ENCODE measurements at regions not wholly inside any gene's neighbourhood (a gene's known extent, or its start where the extent isn't known, plus 50 kb on each side); places are given as distances from the start of the nearest gene placed in this dataset.

DNA sequence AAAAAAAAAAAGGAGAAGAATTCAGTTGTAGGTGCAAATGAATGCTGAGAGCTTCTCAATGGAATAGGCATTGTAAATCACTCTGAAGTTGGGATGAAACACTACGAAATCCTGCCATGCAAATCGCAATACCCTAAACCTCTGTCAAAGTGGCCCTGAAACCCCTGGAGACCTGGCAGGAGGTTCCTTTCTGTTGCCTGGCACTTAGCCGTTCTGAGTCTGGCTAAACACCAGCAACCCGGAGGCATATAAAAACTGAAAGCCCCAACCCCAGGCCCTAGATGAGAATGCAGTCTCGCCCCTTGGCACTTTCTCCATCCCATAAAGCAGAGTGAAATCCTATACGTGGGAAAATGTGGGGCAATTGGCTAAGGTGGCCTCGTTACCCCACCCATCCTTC, 151.5 kb upstream of the PARP11 start:
- TF ChIP-seq CTCF (IDR thresholded peaks at IDR 0.05; ENCODE audit: low read depth, low read length): no peak

DNA sequence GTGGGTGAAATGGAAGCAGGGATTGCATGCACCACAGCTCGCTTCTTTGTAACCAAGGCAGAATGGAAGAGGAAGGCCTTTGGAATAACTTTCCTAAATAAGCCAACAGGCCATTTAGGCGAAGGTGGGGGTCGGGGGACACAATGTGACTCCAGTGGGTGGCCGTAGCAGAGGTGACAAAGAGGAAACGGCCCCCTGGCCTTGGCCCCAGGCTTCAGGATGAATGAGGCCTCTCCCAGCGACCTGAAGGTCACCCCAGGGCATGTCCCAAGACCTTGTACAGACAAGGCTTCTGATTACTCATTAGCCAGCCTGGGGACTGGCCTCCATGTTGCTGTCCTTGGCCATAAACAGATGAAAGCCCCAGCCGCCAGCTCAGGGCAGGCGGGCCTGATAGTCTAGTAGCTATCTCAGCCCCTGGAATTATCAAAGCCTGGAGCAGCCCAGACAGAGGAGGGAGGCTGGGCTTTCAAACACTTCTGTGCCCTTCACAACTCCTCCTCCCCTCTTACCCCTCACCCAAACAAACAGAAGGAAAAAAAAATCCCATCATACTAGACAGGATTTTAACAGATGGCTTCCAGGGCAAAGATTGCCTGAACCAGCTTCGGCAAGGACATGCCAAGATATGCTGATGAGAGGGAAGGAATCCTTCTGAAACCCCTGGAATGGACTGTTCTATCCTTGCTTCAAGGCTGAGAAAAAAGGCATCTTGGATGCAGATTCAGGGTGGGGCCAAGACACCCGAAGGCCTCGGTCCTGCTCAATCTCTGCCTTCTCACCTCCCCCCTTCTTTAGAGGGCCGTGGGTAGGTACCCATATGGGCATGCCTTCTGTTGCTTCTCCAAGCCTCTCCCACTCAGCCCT, 142.3 kb upstream of the PARP11 start:
- no peak for TF ChIP-seq CTCF (IDR thresholded peaks at IDR 0.05; ENCODE audit: low read depth, low read length)
- H3K4me3 ChIP-seq (ENCODE audit: low read depth, low read length): no peak overlapping the region

More for the DNA sequence above, 151.5 kb upstream of the PARP11 start:
- H3K4me3 ChIP-seq (ENCODE audit: low read depth, low read length): no peak overlapping the region

DNA sequence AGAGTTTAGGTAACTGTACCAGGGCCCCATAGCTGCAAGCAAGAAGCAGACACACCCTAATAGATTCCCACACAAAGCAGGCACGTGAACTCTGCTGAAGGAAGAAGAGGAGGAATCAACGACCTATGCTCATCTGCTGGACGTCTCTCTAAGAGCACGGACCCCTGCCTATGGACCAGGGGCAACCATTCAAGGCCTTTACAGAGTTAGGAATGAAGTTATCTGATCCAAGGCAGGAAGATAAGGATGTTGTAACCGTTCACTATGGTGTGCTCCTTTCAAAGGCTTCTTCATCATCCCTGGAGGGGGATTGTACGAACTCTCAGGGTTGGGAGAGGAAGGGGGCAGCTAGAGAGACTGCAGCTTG, 141.6 kb upstream of the PARP11 start:
- no peak for TF ChIP-seq CTCF (IDR thresholded peaks at IDR 0.05; ENCODE audit: low read depth, low read length)
- H3K4me3 ChIP-seq (ENCODE audit: low read depth, low read length): no peak overlapping the region

- no peak overlapping the region for H3K4me3 ChIP-seq (ENCODE audit: low read depth, low read length)
- TF ChIP-seq CTCF (IDR thresholded peaks at IDR 0.05; ENCODE audit: low read depth, low read length): no peak
These were observed 141.2 kb upstream of the PARP11 start for GRCh38 chr12:4014444-4014843.

- H3K4me3 ChIP-seq (ENCODE audit: low read depth, low read length): no peak overlapping the region
- TF ChIP-seq CTCF (IDR thresholded peaks at IDR 0.05; ENCODE audit: low read depth, low read length): no peak
These were observed 140.1 kb upstream of the PARP11 start for GRCh38 chr12:4012977-4013968.

DNA sequence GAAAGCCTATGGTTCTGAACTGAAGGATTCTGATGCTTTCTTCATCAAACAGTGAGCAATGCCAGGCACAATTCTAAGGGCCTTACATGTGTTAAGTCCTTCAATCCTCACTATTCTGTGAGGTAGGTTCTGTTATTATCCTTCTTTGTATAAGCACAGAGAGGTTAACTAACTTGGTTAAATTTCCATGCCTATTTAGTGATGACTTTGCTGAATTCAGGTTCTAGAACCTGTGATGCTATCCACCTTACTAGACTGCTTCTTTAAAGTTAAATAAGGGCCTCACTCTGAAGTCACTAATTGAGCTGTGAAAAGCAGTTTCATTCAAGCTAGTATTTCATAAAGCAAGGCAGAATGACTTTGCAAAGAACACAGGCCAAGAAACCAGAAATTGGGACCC, 138.9 kb upstream of the PARP11 start:
- TF ChIP-seq CTCF (IDR thresholded peaks at IDR 0.05; ENCODE audit: low read depth, low read length): no peak
- H3K4me3 ChIP-seq (ENCODE audit: low read depth, low read length): no peak overlapping the region

Measured in WI38 (cell line).